ENCODE measurements at regions not wholly inside any gene's neighbourhood (a gene's known extent, or its start where the extent isn't known, plus 50 kb on each side); places are given as distances from the start of the nearest gene placed in this dataset.

GRCh38 chr10:63919575-63920279 is 398.5 kb downstream of the REEP3 start:
- TF ChIP-seq POLR2A (IDR thresholded peaks at IDR 0.05) (no peak), CTCF (IDR thresholded peaks at IDR 0.05) (no peak), POLR2AphosphoS5 (IDR thresholded peaks at IDR 0.05) (no peak)
